Right atrium auricular region (tissue), 2 donors: ENCODE measurements at regions not wholly inside any gene's neighbourhood (a gene's known extent, or its start where the extent isn't known, plus 50 kb on each side); places are given as distances from the start of the nearest gene placed in this dataset.

ENCODE experiments used
- DNase-seq: peaks from one replicate; pipeline ENCODE4 v3.0.0-alpha.2; 2019; ENCODE audit warnings: low spot score
- H3K27ac ChIP-seq, 2 donors: fragments of 200-600 bp; sonication (generic); 1 replicate in 1 of 2; 2 replicates in 1 of 2; pipeline ENCODE4 v1.5.1; 2016 to 2019
- H3K27me3 ChIP-seq, 2 donors: fragments of 200-600 bp; sonication (generic); one replicate each; pipeline versions ENCODE4 v1.5.1 to v1.6.0; 2017 to 2019
- H3K36me3 ChIP-seq: fragments of 200-600 bp; sonication (generic); one replicate; pipeline ENCODE4 v1.5.1; 2016
- H3K4me1 ChIP-seq, 2 donors: fragments of 200-600 bp; sonication (generic); one replicate each; pipeline versions ENCODE4 v1.5.1 to v1.6.0; 2017 to 2019
- H3K4me3 ChIP-seq, 2 donors: fragments of 200-600 bp; sonication (generic); 1 replicate in 1 of 2; 2 replicates in 1 of 2; pipeline ENCODE4 v1.5.1; 2017 to 2019; ENCODE audit warnings: mild to moderate bottlenecking in 1 of 2, moderate library complexity in 1 of 2
- H3K9me3 ChIP-seq, 2 donors: fragments of 200-600 bp; sonication (generic); one replicate each; pipeline ENCODE4 v1.5.1; 2019
- TF ChIP-seq, protein P1 (sequence below), 2 donors: fragments of 200-600 bp; sonication (generic); IDR thresholded peaks; one replicate each; pipeline ENCODE4 v1.5.1; 2019; ENCODE audit warnings: antibody characterized with exemption in 2 of 2

DNA sequence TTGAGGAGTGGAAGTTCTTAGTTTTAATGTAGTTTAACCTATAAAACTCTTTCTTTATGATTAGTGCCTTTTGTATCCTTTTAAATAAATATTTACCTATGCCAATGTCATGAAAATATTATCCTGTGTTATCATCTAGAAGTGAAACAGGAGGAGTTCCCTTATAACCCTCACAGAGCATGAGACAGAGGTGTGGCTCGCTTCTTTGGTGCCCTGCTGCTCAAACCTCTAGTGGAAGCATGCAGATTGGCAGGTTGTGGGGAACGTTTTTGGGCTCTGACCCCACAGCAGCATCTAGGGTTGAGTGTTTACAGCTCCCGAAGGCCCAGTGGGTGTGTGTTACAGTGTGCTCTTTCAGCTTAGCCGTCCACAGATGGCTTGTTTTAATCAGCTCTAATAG is 459.4 kb upstream of the AZI2 start:
- no peak overlapping the region for H3K27ac ChIP-seq
- no peak for DNase-seq
- TF ChIP-seq, protein P1, sequence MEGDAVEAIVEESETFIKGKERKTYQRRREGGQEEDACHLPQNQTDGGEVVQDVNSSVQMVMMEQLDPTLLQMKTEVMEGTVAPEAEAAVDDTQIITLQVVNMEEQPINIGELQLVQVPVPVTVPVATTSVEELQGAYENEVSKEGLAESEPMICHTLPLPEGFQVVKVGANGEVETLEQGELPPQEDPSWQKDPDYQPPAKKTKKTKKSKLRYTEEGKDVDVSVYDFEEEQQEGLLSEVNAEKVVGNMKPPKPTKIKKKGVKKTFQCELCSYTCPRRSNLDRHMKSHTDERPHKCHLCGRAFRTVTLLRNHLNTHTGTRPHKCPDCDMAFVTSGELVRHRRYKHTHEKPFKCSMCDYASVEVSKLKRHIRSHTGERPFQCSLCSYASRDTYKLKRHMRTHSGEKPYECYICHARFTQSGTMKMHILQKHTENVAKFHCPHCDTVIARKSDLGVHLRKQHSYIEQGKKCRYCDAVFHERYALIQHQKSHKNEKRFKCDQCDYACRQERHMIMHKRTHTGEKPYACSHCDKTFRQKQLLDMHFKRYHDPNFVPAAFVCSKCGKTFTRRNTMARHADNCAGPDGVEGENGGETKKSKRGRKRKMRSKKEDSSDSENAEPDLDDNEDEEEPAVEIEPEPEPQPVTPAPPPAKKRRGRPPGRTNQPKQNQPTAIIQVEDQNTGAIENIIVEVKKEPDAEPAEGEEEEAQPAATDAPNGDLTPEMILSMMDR (IDR thresholded peaks at IDR 0.05): no peak
- no peaks in the 10 kb centered on the region for H3K36me3 ChIP-seq
- H3K9me3 ChIP-seq: no peaks in the 10 kb centered on the region
- H3K27me3 ChIP-seq: no peaks in the 10 kb centered on the region
- H3K4me3 ChIP-seq: no peak overlapping the region
- no peaks in the 10 kb centered on the region for H3K4me1 ChIP-seq

- no peaks in the 10 kb centered on the region for H3K36me3 ChIP-seq
- no peak for DNase-seq
- no peak overlapping the region for H3K27ac ChIP-seq
- TF ChIP-seq, protein P1 (IDR thresholded peaks at IDR 0.05): no peak
- no peaks in the 10 kb centered on the region for H3K4me1 ChIP-seq
- H3K4me3 ChIP-seq: no peak overlapping the region
- H3K9me3 ChIP-seq: no peaks in the 10 kb centered on the region
- H3K27me3 ChIP-seq: no peaks in the 10 kb centered on the region
Measured at GRCh38 chr3:28816017-28816416, 464.9 kb upstream of the RBMS3 start.

DNA sequence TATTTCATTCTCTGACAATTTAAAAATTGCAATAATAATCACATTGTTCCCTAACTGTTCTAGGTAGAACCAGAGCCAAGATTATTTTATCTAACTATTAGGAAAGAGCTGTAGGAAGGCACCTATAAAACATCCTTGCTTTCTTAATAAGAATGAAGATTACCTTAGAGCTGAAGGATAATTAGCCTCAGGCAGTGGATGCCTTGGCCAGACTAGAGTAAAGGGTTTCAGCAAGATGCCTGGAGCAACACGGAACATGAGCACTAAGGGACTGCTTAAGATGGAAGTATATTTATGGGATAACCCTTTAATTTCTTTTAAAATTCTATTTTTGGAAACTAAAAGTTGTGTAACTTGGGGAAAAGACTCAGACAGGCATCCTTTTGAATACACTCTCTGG is 456.6 kb upstream of the RBMS3 start:
- Histone ChIP-seq H3K36me3 (no peaks in the 10 kb centered on the region), H3K27me3 (no peaks in the 10 kb centered on the region), H3K4me1 (no peaks in the 10 kb centered on the region), H3K9me3 (no peaks in the 10 kb centered on the region), H3K4me3 (no peak overlapping the region), H3K27ac (no peak overlapping the region)
- TF ChIP-seq, protein P1 (IDR thresholded peaks at IDR 0.05): no peak
- no peak for DNase-seq

- TF ChIP-seq, protein P1 (IDR thresholded peaks at IDR 0.05): no peak
- Histone ChIP-seq H3K27ac (no peak overlapping the region), H3K27me3 (no peaks in the 10 kb centered on the region), H3K4me3 (no peak overlapping the region), H3K9me3 (peaks cover 0 to 9% of the 10 kb centered on the region in 2 donors), H3K4me1 (no peaks in the 10 kb centered on the region), H3K36me3 (no peaks in the 10 kb centered on the region)
- no peak for DNase-seq
Measured at GRCh38 chr3:28826840-28827239, 454.0 kb upstream of the RBMS3 start.

DNA sequence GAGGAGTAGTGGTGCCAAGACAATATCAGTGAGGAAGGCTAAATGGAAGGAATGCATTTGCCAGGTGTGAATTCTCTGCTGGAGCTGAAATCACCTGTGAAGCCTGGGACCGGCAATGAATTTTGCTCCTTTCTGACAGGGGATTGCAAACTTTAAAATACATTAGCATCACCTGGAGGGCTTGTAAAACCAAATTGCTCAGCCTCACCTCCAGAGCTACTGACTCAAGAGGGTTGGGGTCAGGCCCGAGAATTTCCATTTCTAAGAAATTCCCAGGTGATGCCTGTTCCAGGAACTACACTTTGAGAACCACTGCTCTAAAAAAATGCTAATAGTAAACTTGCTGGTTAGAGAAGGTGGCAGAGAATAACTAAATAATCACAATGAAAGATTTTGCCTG is 445.6 kb upstream of the RBMS3 start:
- Histone ChIP-seq H3K4me3 (no peak overlapping the region), H3K36me3 (no peaks in the 10 kb centered on the region), H3K27me3 (no peaks in the 10 kb centered on the region), H3K4me1 (no peaks in the 10 kb centered on the region), H3K9me3 (peaks cover 0 to 9% of the 10 kb centered on the region in 2 donors), H3K27ac (no peak overlapping the region)
- TF ChIP-seq, protein P1 (IDR thresholded peaks at IDR 0.05): no peak
- DNase-seq: no peak

DNA sequence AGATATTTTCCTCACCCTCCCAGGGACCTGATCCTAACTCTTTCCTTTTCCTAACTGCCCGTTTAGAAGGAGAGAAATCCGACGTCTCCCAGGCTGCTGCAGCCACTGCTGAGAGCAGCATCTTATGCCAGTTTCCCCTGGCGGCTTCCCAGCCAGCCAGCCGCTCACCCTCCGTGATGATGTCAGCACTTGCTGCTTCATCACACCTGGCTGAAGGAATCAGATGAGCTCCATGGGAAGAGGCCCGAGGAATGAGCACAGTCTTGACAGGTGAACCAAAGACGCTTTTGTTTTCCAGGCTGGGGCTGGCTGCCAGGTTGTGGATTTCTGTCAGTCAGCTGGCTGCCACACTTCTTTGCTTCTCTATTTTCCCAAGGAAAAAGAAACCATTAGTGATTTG is 445.1 kb upstream of the RBMS3 start:
- TF ChIP-seq, protein P1 (IDR thresholded peaks at IDR 0.05): no peak
- Histone ChIP-seq H3K4me3 (no peak overlapping the region), H3K4me1 (no peaks in the 10 kb centered on the region), H3K9me3 (peaks cover 0 to 9% of the 10 kb centered on the region in 2 donors), H3K36me3 (no peaks in the 10 kb centered on the region), H3K27ac (no peak overlapping the region), H3K27me3 (no peaks in the 10 kb centered on the region)
- DNase-seq: no peak
